HG03025 (cell line): ENCODE measurements at regions not wholly inside any gene's neighbourhood (a gene's known extent, or its start where the extent isn't known, plus 50 kb on each side); places are given as distances from the start of the nearest gene placed in this dataset.

ENCODE experiments used
- ATAC-seq: cut with Tn5 transposase; IDR thresholded peaks from one replicate; pipeline ENCODE4 v1.9.1; 2021; ENCODE audit warnings: mild to moderate bottlenecking, moderate library complexity; ENCODE audit not compliant: unreplicated experiment, low FRiP score

- ATAC-seq: no peak
Observed at GRCh38 chr12:105733579-105733978, 403.1 kb downstream of the C12orf75 start.

- ATAC-seq: no peak
Observed at GRCh38 chr12:105736498-105736897, 402.3 kb downstream of the NUAK1 start.

- ATAC-seq: no peak
Observed at GRCh38 chr12:105738051-105738450, 400.7 kb downstream of the NUAK1 start.

GRCh38 chr12:105740369-105740768 lies 398.4 kb downstream of the NUAK1 start:
- no peak for ATAC-seq

GRCh38 chr12:105740970-105741725 lies 397.6 kb downstream of the NUAK1 start:
- no peak for ATAC-seq

- no peak for ATAC-seq
Observed at GRCh38 chr12:105741786-105742566, 396.8 kb downstream of the NUAK1 start.

- no peak for ATAC-seq
Observed at GRCh38 chr12:105742567-105742874, 396.2 kb downstream of the NUAK1 start.

- ATAC-seq: no peak
Observed at GRCh38 chr12:105744371-105745058, 394.2 kb downstream of the NUAK1 start.

GRCh38 chr12:105745811-105746210 lies 392.9 kb downstream of the NUAK1 start:
- ATAC-seq: no peak

GRCh38 chr12:105748806-105749600 lies 389.8 kb downstream of the NUAK1 start:
- ATAC-seq: no peak

GRCh38 chr12:105750096-105750495 lies 388.7 kb downstream of the NUAK1 start:
- ATAC-seq: no peak

GRCh38 chr12:105754313-105754712 lies 384.4 kb downstream of the NUAK1 start:
- ATAC-seq: no peak

- ATAC-seq: no peak
Observed at GRCh38 chr12:105756961-105757360, 381.8 kb downstream of the NUAK1 start.

- ATAC-seq: no peak
Observed at GRCh38 chr12:105759149-105759548, 379.6 kb downstream of the NUAK1 start.

- no peak for ATAC-seq
Observed at GRCh38 chr12:105761075-105761474, 377.7 kb downstream of the NUAK1 start.

GRCh38 chr12:105764216-105764835 lies 374.4 kb downstream of the NUAK1 start:
- ATAC-seq: no peak

- no peak for ATAC-seq
Observed at GRCh38 chr12:105765053-105766014, 373.4 kb downstream of the NUAK1 start.

- no peak for ATAC-seq
Observed at GRCh38 chr12:105766029-105766428, 372.7 kb downstream of the NUAK1 start.

- ATAC-seq: no peak
Observed at GRCh38 chr12:105769486-105769885, 369.3 kb downstream of the NUAK1 start.
